GM21529 (cell line): ENCODE measurements at regions not wholly inside any gene's neighbourhood (a gene's known extent, or its start where the extent isn't known, plus 50 kb on each side); places are given as distances from the start of the nearest gene placed in this dataset.
A peak's percentile ranks its signal among the peaks of the same experiment; 100 is the strongest.
"Not testable (repeated sequence)": the region's sequence is repeated elsewhere in the genome, so short reads cannot be mapped to it uniquely, and the experiment has no call there.

Source experiments
- ATAC-seq: cut with Tn5 transposase; IDR thresholded peaks from one replicate; pipeline ENCODE4 v1.9.1; 2021; ENCODE audit not compliant: unreplicated experiment

- no peak for ATAC-seq
Observed at GRCh38 chr12:86521870-86522269, 265.7 kb upstream of the MGAT4C start.

GRCh38 chr12:86513226-86513625, 257.0 kb upstream of the MGAT4C start:
- peak; percentile 14 for ATAC-seq

GRCh38 chr12:86496595-86496994, 240.4 kb upstream of the MGAT4C start:
- ATAC-seq: no peak

- ATAC-seq: no peak
Observed at GRCh38 chr12:86484473-86484872, 228.3 kb upstream of the MGAT4C start.

- ATAC-seq: no peak
Observed at GRCh38 chr12:86473231-86473630, 217.0 kb upstream of the MGAT4C start.

- ATAC-seq: no peak
Observed at GRCh38 chr12:86456776-86457175, 200.6 kb upstream of the MGAT4C start.

GRCh38 chr12:86456241-86456640, 200.1 kb upstream of the MGAT4C start:
- ATAC-seq: no peak

- ATAC-seq: no peak
Observed at GRCh38 chr12:86445356-86445755, 189.2 kb upstream of the MGAT4C start.

- ATAC-seq: no peak
Observed at GRCh38 chr12:86435053-86435452, 178.9 kb upstream of the MGAT4C start.

- no peak for ATAC-seq
Observed at GRCh38 chr12:86429824-86430223, 173.6 kb upstream of the MGAT4C start.

GRCh38 chr12:86421333-86421732, 165.1 kb upstream of the MGAT4C start:
- ATAC-seq: no peak

GRCh38 chr12:86414201-86414600, 158.0 kb upstream of the MGAT4C start:
- ATAC-seq: no peak

- no peak for ATAC-seq
Observed at GRCh38 chr12:86411710-86412109, 155.5 kb upstream of the MGAT4C start.

- no peak for ATAC-seq
Observed at GRCh38 chr12:86407620-86408208, 151.5 kb upstream of the MGAT4C start.

- ATAC-seq: no peak
Observed at GRCh38 chr12:86389949-86390348, 133.8 kb upstream of the MGAT4C start.

GRCh38 chr12:86387591-86388145, 131.5 kb upstream of the MGAT4C start:
- no peak for ATAC-seq

- not testable (repeated sequence) for ATAC-seq
Observed at GRCh38 chr12:86383759-86384158, 127.6 kb upstream of the MGAT4C start.

GRCh38 chr12:86379337-86379736, 123.1 kb upstream of the MGAT4C start:
- no peak for ATAC-seq

- ATAC-seq: no peak
Observed at GRCh38 chr12:86376052-86376451, 119.9 kb upstream of the MGAT4C start.

GRCh38 chr12:86373813-86374212, 117.6 kb upstream of the MGAT4C start:
- ATAC-seq: no peak

GRCh38 chr12:86367137-86367536, 110.9 kb upstream of the MGAT4C start:
- ATAC-seq: no peak

GRCh38 chr12:86349196-86349595, 93.0 kb upstream of the MGAT4C start:
- no peak for ATAC-seq

- ATAC-seq: no peak
Observed at GRCh38 chr12:86333955-86334522, 77.8 kb upstream of the MGAT4C start.
